C4-2B (cell line): ENCODE measurements at regions not wholly inside any gene's neighbourhood (a gene's known extent, or its start where the extent isn't known, plus 50 kb on each side); places are given as distances from the start of the nearest gene placed in this dataset.

Source experiments
- H3K27ac ChIP-seq: fragments of 450-650 bp; 2 replicates; pipeline ENCODE4 v1.5.1; 2017
- CTCF ChIP-seq: fragments of 450-650 bp; conservative IDR thresholded peaks from 2 replicates; pipeline ENCODE4 v1.5.1; 2017; ENCODE audit warnings: mild to moderate bottlenecking
- ZFX ChIP-seq: fragments of 450-650 bp; IDR thresholded peaks from 2 replicates; pipeline ENCODE4 v1.6.1; 2017

DNA sequence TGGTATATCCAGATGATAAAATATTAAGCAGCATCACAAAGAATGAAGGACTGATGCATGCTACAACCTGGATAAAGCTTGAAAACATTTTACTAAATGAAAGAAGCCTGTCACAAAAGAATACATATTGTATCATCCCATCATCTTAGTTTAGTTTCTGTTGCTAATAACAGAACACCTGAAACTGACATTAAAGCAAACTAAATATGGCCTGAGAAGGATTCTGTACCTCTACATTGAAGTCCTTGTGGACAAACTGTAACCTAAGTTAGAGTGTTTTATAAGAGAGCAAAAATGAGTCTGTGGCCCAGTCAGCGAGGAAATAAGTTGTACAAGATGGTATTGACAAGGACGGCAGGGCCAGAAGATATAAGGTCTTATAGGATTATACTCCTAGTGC lies 261.0 kb upstream of the CPHXL start:
- TF ChIP-seq CTCF: no peak
- no peak for TF ChIP-seq ZFX
- H3K27ac ChIP-seq: no peak overlapping the region

- TF ChIP-seq CTCF (no peak), ZFX (no peak)
- H3K27ac ChIP-seq: no peak overlapping the region
These were observed 270.2 kb upstream of the CPHXL start for GRCh38 chr16:75996491-75996890.

- no peak overlapping the region for H3K27ac ChIP-seq
- TF ChIP-seq CTCF: no peak
- no peak for TF ChIP-seq ZFX
These were observed 271.3 kb upstream of the CPHXL start for GRCh38 chr16:75997606-75998005.

- no peak for TF ChIP-seq ZFX
- no peak overlapping the region for H3K27ac ChIP-seq
These were observed 269.6 kb upstream of the CNTNAP4 start for GRCh38 chr16:76007645-76008044.

DNA sequence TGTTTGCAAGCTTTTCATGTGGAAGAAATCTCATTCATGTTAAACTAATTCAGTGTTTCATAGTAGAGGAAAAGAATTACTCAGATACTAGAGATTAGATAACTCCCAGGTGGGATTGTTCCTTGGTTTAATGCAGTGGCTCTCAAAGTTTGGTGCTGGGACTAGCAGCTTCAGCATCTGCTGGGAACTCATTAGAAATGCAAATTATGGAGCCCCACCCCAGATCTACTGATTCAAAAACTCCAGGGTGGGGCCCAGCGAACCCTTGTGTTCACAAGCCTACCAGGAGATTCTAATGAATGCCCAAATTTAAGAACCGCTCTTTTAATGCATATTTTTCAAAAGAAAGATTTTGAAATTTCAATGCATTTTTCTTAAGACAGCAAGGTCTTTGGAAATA lies 253.4 kb upstream of the CNTNAP4 start:
- TF ChIP-seq CTCF (no peak), ZFX (no peak)

GRCh38 chr16:76035689-76036088 lies 241.5 kb upstream of the CNTNAP4 start:
- no peak for TF ChIP-seq CTCF
- no peak for TF ChIP-seq ZFX
- no peak overlapping the region for H3K27ac ChIP-seq

More for the DNA sequence above, 253.4 kb upstream of the CNTNAP4 start:
- H3K27ac ChIP-seq: no peak overlapping the region

DNA sequence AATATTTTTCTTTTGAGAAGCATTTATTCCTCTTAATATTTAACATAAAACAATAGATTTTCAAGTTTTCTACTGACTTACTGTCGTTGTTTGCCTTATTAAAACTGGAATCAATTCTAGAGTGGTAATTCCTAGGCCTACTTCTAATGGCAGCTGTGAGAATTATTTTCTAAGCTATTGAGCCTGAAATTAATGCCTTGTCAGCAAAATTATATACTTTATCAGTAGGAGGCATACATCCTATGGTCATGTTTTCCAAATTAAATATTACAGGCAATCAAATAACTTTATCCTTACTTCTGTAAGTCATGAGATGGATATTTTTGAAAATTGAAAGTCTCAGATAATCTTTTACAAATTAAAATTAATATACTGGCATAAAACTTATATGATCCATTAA lies 239.1 kb upstream of the CNTNAP4 start:
- H3K27ac ChIP-seq: no peak overlapping the region
- TF ChIP-seq CTCF (no peak), ZFX (no peak)

DNA sequence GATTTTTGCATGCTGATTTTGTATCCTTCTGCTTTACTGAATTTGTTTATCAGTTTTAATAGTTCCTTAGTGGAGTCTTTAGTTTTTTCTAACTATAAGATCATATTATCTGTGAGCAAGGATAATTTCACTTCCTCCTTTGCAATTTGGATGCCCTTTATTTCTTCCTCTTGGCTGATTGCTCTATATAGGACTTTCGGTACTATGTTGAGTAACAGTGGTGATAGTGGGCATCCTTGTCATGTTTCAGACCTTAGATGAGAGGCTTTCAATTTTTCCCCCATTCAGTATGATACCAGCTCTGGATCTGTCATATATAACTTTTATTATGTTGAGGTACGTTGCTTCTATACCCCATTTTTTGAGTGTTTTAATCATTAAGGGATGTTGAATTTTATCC lies 224.5 kb upstream of the CNTNAP4 start:
- TF ChIP-seq ZFX: no peak
- TF ChIP-seq CTCF: no peak
- H3K27ac ChIP-seq: no peak overlapping the region
